Endodermal cell (in vitro differentiated cells): ENCODE measurements at regions not wholly inside any gene's neighbourhood (a gene's known extent, or its start where the extent isn't known, plus 50 kb on each side); places are given as distances from the start of the nearest gene placed in this dataset.

Experiments
- DNase-seq: peaks from one replicate; pipeline ENCODE4 v3.0.0-alpha.2; 2017
- H3K27ac ChIP-seq: 2 replicates; pipeline ENCODE4 v1.5.1; 2013; ENCODE audit warnings: mild to moderate bottlenecking, low read depth, low read length, moderate library complexity
- H3K27me3 ChIP-seq: 2 replicates; pipeline ENCODE4 v1.6.1; 2013; ENCODE audit warnings: mild to moderate bottlenecking, low read length, moderate library complexity; ENCODE audit not compliant: insufficient read depth, control insufficient read depth, poor library complexity, severe bottlenecking
- H3K36me3 ChIP-seq: 2 replicates; pipeline ENCODE4 v1.7.0; 2013; ENCODE audit warnings: mild to moderate bottlenecking, low read length, moderate library complexity; ENCODE audit not compliant: control insufficient read depth, insufficient read depth
- H3K4me1 ChIP-seq: one replicate; pipeline ENCODE4 v1.7.0; 2013; ENCODE audit warnings: low read length; ENCODE audit not compliant: control insufficient read depth, insufficient read depth
- H3K4me3 ChIP-seq: 2 replicates; pipeline ENCODE4 v1.5.1; 2013; ENCODE audit warnings: mild to moderate bottlenecking, low read length, moderate library complexity
- H3K9ac ChIP-seq: 2 replicates; pipeline ENCODE4 v1.6.1; 2013; ENCODE audit warnings: mild to moderate bottlenecking, low read length, moderate library complexity; ENCODE audit not compliant: poor library complexity, severe bottlenecking; ENCODE audit errors: extremely low read depth
- H3K9me3 ChIP-seq: 2 replicates; pipeline ENCODE4 v1.6.1; 2013; ENCODE audit warnings: mild to moderate bottlenecking, low read length, moderate library complexity; ENCODE audit not compliant: control insufficient read depth
- H3K27ac Mint-ChIP-seq: 2 replicates; pipeline ENCODE4 v1.8.0; 2020; ENCODE audit warnings: mixed read lengths
- H3K27me3 Mint-ChIP-seq: 2 replicates; pipeline ENCODE4 v1.8.0; 2021; ENCODE audit warnings: mild to moderate bottlenecking, mixed read lengths; ENCODE audit not compliant: insufficient read depth
- H3K36me3 Mint-ChIP-seq: 2 replicates; pipeline ENCODE4 v1.8.0; 2020; ENCODE audit warnings: low read depth, mixed read lengths
- H3K4me1 Mint-ChIP-seq: 2 replicates; pipeline ENCODE4 v1.8.0; 2020; ENCODE audit warnings: mixed read lengths
- H3K4me3 Mint-ChIP-seq: 2 replicates; pipeline ENCODE4 v1.8.0; 2020; ENCODE audit warnings: mild to moderate bottlenecking, moderate library complexity, mixed read lengths
- H3K9me3 Mint-ChIP-seq: 2 replicates; pipeline ENCODE4 v1.8.0; 2020; ENCODE audit warnings: mild to moderate bottlenecking, mixed read lengths
- WGBS, 2 experiments: methylation state at CpG; one replicate each; pipeline versions ENCODE4 v1.1.5 to v1.1.7; 2013; ENCODE audit warnings: missing lambda C conversion rate in 2 of 2, mixed read lengths in 1 of 2; ENCODE audit not compliant: insufficient coverage in 1 of 2, insufficient read length in 1 of 2; 5-methylcytosine and 5-hydroxymethylcytosine counted together
- TF ChIP-seq, protein P1 (sequence below): fragments of 200-600 bp; sonication (generic); conservative IDR thresholded peaks from 2 replicates; pipeline ENCODE4 v1.5.0; 2021; ENCODE audit warnings: antibody characterized with exemption, mild to moderate bottlenecking

DNA sequence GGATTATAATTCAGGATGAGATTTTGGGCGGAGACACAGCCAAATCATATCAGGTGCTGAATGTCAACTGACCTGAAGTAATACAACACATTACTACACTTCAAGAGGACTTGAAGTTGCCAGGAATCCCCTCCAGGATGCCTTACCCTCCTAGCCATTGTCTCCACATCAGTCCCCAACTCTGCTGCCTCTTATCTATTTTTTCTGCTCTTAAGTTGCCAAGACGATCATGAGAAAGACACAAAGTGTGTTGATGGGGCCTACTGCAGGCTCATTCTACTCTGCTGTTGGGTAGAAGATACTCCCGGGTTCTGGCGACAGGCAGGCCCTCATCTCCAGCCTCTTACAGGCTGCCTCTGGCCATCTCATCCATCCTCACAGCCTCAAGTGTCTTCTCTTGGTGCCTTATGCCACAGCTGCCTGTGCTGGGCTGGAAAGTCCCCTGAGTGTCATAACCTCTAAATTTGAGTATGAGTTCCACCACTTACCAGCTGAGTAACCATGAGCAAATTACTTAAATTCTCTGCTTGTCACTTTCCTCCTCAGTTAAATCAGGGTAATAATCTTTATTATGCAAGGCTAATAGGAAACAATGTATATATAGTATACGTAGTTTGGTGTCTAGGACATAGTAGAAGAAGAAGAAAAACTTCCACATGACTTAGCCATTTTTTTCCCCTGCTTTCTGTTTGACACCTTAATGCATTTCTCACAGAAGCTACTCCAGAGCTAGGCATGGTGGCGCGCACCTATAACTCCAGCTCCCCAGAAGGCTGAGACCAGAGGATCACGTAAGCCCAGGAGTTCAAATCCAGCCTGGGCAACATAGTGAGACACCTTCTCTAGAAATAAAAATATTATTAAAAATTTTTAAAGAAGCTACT is 73.0 kb upstream of the SNX2 start:
- Mint-ChIP-seq H3K27ac (no peak overlapping the region), H3K9me3 (no peaks in the 10 kb centered on the region), H3K27me3 (no peaks in the 10 kb centered on the region), H3K36me3 (no peaks in the 10 kb centered on the region), H3K4me1 (no peaks in the 10 kb centered on the region), H3K4me3 (no peak overlapping the region)
- WGBS, 2 experiments: 43 to 95% methylated on average over 1 to 7 of the region's 8 CpGs
- H3K27ac ChIP-seq: no peak overlapping the region
- TF ChIP-seq, protein P1, sequence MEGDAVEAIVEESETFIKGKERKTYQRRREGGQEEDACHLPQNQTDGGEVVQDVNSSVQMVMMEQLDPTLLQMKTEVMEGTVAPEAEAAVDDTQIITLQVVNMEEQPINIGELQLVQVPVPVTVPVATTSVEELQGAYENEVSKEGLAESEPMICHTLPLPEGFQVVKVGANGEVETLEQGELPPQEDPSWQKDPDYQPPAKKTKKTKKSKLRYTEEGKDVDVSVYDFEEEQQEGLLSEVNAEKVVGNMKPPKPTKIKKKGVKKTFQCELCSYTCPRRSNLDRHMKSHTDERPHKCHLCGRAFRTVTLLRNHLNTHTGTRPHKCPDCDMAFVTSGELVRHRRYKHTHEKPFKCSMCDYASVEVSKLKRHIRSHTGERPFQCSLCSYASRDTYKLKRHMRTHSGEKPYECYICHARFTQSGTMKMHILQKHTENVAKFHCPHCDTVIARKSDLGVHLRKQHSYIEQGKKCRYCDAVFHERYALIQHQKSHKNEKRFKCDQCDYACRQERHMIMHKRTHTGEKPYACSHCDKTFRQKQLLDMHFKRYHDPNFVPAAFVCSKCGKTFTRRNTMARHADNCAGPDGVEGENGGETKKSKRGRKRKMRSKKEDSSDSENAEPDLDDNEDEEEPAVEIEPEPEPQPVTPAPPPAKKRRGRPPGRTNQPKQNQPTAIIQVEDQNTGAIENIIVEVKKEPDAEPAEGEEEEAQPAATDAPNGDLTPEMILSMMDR: no peak
- H3K9ac ChIP-seq: no peak overlapping the region
- H3K4me1 ChIP-seq: no peaks in the 10 kb centered on the region
- no peaks in the 10 kb centered on the region for H3K36me3 ChIP-seq
- no peaks in the 10 kb centered on the region for H3K27me3 ChIP-seq
- H3K4me3 ChIP-seq: no peak overlapping the region
- DNase-seq: no peak
- H3K9me3 ChIP-seq: no peaks in the 10 kb centered on the region

DNA sequence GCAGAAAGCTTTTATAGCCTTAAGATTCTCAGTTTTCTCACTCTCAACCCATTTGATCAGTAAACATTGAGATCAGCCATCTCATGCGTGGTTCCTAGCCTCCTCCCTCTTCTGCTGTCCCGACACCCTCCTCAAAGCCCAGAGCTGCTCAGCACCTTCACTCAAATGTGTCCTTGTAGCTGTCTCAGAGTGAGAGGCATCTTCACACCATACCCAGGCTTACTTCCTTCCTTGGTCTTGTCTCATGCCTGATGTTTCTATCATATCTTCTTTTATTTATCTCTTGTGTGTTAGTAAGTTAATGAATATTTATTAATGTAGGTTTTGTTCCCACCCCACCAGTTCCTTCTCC is 72.4 kb upstream of the SNX2 start:
- H3K27ac Mint-ChIP-seq: no peak overlapping the region
- 94 to 100% methylated on average over 1 to 2 of the region's 2 CpGs for whole genome bisulfite sequencing, 2 experiments

DNA sequence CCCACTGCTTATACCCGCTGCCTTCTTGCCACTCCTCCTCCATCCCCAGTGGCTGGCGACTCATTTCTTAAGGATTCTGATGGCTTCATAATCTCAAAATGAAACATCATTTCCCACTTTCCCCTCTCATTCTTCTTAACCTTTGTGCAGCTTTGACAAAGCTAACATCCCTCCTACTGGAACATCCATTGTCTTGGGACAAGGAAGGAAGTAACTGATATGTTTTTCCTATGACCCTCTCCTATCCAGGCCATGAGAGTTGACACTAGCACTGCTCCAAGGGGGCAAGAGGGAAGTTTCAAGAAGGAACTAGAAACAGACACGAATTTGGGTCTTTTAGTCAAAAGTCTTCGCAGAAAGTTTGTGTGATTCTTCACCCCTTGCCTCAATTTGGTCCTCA is 71.7 kb upstream of the SNX2 start:
- TF ChIP-seq, protein P1: no peak
- Mint-ChIP-seq H3K4me3 (no peak overlapping the region), H3K4me1 (no peaks in the 10 kb centered on the region), H3K27me3 (no peaks in the 10 kb centered on the region), H3K9me3 (no peaks in the 10 kb centered on the region), H3K27ac (no peak overlapping the region), H3K36me3 (no peaks in the 10 kb centered on the region)
- WGBS, 2 experiments: 92 to 97% methylated on average over 4 of the region's 4 CpGs
- H3K27me3 ChIP-seq: no peaks in the 10 kb centered on the region
- no peak overlapping the region for H3K9ac ChIP-seq
- H3K4me1 ChIP-seq: no peaks in the 10 kb centered on the region
- H3K4me3 ChIP-seq: no peak overlapping the region
- no peaks in the 10 kb centered on the region for H3K9me3 ChIP-seq
- no peak for DNase-seq
- no peak overlapping the region for H3K27ac ChIP-seq
- no peaks in the 10 kb centered on the region for H3K36me3 ChIP-seq

More for the DNA sequence above, 72.4 kb upstream of the SNX2 start:
- H3K4me3 Mint-ChIP-seq: no peak overlapping the region
- Histone ChIP-seq H3K27me3 (no peaks in the 10 kb centered on the region), H3K27ac (no peak overlapping the region), H3K9me3 (no peaks in the 10 kb centered on the region), H3K36me3 (no peaks in the 10 kb centered on the region), H3K4me1 (no peaks in the 10 kb centered on the region), H3K9ac (no peak overlapping the region), H3K4me3 (no peak overlapping the region)
- H3K9me3 Mint-ChIP-seq: no peaks in the 10 kb centered on the region
- no peak for DNase-seq
- H3K27me3 Mint-ChIP-seq: no peaks in the 10 kb centered on the region
- TF ChIP-seq, protein P1: no peak
- no peaks in the 10 kb centered on the region for H3K4me1 Mint-ChIP-seq
- no peaks in the 10 kb centered on the region for H3K36me3 Mint-ChIP-seq
